Stimulated activated CD8-positive, alpha-beta memory T cell treated with anti-CD3 and anti-CD28 coated beads, Interleukin-7, amount 100 ng/mL, for 4 hours (primary cell): ENCODE measurements at regions not wholly inside any gene's neighbourhood (a gene's known extent, or its start where the extent isn't known, plus 50 kb on each side); places are given as distances from the start of the nearest gene placed in this dataset.
"Not testable (repeated sequence)": the region's sequence is repeated elsewhere in the genome, so short reads cannot be mapped to it uniquely, and the experiment has no call there.

ENCODE experiments used
- DNase-seq, 2 donors: peaks; one replicate each; pipeline ENCODE4 v3.0.0-alpha.2; 2020; ENCODE audit warnings: low read depth in 2 of 2

DNA sequence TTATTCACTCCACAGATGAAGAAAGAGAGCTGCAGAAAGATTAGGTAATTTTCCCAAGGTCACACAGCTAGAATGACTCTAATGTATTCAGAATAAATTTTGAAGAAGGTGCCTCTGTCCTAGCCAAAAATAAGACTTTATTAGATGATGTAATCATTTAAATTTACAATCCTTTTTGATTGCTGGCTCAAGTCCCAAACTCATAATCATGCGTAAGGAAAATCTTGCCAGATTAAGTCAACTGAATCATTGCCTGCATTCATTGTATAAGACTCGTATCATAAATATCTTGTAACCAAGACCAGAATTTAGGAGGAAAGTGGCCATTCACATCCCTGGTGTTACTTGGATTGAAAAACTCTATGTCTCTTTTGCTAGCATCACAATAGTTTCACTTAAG lies 53.1 kb upstream of the STK39 start:
- no peak for DNase-seq

DNA sequence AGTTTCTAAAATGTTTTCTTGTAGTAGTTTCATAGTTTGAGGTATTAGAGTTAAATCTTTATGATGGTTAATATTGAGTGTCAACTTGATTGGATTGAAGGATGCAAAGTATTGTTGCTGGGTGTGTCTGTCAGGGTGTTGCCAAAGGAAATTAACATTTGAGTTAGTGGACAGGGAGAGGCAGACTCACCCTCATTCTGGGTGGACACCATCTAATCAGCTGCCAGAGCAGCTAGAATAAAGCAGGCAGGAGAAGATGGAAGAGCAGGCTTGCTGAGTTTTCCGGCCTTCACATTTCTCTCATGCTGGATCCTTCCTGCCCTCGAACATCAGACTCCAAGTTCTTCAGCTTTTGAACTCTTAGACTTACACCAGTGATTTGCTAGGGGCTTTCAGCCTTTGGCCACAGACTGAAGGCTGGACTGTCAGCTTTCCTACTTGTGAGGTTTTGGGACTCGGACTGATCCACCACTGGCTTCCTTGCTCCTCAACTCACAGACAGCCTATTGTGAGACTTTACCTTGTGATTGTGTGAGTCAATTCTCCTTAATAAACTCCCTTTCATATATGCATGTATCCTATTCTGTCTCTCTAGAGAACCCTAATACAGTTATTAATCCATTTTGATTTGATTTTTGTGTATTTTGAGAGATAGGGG lies 56.8 kb upstream of the STK39 start:
- no peak for DNase-seq

DNA sequence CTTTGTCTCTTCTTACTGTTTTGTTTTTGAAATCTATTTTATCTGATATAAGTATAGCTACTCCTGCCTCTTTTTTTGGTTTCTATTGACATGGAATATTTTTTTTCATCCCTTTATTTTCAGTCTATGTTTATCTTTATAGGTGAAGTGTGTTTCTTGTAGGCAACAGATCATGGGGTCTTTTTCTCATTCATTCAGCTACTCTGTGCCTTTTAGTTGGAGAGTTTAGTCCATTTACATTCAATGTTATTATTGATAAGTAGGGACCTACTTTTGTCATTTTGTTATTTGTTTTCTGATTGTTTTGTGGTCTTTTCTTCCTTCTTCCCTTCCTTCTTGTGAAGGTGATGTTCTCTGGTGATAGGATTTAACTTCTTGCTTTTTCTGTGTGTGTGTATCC lies 60.0 kb upstream of the STK39 start:
- DNase-seq = no peak

DNA sequence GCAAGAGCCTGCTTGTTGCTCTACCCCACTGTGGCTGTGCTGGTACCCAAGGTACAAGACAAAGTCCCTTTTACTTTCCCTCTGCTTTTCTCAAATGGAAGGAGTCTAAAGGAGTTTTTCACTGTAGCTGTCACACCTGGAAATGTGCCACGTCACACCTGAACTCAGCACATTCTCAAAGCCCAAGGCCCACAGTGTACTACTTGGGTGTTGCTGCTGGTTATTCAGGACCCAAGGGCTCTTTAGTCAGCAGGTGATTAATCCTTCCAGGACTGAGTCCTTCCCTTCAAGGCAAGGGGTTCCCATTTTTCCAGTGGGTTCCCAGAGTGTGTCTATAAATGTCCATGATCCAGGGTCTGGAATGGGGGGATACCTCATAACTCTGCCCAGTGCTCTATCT lies 63.2 kb upstream of the STK39 start:
- DNase-seq = no peak

DNA sequence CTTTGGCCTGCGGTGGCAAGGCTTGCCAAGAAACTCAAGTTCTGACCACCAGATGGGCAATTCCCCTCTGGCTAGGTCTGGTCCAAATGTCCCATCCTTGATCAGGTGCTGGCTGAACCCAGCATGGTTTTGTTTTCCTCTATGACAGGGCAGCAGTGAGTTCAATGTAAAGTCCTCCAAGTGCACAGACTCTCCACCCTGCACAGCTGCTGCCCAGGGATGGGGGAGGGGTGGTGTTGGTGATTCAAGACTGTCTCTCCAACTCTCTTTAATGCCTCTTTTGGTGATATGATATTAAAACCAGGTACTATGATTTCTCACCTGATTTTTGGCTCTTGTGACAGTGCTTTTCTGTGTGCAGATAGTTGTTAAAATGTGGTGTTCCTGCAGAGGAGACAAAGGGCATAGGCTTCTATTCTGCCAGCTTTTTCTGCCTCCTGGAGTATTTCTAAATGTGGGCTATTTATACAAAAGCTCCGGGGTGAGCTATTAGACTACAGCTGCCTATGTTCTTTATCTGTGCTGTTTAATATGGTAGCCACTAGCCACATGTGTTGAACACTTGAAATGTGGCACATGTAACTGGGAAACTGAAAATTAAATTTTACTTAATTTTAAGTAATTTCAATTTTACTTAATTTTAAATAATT lies 64.0 kb upstream of the STK39 start:
- no peak for DNase-seq

DNA sequence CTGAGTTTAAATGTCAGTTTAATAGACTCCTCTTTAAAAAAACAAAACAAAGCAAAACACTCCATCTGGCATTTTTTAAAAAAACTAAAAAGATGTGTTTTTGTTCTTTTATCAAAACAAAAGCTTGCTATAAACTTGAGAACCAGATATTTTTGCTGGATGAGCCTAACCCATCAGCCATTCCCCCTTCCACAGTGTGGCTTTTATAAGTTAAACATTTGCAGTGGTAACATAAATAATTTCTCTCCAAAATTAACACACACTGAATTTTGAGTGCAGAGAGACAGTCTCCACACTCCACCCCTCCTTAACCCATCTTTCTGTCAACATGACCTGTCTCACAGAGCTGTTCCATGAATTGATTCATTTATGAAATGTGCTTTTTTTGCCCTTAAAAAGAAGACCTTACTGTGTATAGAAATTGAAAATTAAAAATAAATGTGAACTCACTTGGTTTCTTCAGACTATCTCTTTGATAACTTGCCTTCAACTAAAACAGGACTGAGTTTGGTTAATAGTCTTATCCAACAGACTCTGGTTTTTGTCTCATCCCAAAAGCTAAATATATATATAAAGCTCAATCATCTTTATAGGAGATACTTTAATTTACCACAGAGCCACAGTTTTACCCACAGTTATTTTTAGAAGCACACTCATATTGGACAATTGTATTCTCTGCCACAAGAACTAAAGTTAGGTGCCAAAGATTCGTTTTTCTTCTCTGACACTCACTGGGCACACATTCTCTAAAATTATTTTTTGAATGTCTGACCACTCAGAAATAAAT lies 64.8 kb upstream of the STK39 start:
- DNase-seq = no peak

DNA sequence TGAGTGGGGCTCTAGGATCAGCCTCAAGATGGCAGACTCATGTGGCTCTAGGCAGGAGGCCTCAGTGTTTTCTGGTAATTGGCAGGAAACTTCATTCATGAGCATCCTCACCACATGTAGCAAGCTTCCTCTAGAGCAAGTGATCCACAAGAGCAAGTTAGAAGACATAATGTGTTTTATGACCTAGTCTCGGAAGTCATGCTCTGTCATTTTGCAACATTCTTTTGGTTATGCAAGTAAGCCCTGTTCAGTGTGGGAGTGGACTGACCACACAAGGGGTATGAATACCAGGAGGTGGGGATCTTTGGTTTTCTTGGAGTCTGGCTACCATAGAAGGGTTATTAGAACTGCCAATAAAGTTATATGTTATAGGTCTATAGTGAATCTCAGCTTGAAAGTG lies 66.8 kb upstream of the STK39 start:
- no peak for DNase-seq

DNA sequence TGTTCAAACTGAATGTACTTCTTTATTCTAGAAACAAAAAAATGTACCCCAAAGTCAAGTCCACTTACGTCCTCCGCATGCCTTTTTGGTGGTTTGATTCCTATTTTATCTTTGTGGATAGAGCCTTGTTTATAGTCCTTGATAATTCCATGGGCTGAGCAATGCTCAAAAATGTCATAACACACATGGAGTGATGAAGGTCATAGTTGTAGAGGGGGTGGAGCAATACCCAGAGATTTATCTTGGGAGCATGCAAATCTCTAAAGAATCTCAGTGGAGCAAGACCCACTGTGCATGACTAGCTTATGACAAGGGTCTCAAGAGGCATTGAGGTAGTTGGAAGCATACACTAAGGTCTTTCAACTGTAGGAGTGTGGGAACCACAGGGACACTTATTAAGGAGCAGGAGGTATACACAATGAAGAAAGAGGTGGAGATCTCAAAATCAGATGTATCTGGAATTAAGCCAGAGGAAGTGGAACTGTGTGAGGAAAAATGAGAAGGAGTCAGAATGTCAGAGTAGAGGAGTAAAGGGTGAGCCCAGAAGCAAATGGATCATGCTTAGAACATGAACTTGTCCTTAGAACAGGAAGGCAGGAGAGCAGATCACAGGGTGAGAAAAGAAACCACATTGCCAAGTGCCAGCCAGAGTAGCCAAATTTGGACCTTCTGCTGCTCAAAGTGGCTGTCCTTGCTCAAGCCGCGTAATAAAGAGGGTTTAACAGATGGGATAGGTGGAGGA lies 68.1 kb upstream of the STK39 start:
- no peak for DNase-seq

DNA sequence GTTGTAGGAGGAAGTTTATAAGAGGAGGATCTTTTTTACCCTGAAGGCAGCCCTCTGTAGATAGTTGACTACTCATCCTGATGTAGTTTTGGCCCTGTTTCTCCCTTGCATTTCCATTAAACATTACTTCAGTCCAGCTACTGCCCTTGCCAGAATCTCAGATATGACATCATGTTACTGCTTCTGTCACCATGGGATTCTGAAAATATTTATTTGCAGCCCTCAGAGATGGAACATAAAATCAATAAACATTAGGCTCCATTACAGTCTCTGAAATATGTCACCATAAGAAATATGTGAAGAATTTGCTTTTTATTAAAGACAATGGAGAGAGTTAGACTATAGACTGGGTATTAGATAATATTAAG lies 68.7 kb upstream of the STK39 start:
- no peak for DNase-seq

DNA sequence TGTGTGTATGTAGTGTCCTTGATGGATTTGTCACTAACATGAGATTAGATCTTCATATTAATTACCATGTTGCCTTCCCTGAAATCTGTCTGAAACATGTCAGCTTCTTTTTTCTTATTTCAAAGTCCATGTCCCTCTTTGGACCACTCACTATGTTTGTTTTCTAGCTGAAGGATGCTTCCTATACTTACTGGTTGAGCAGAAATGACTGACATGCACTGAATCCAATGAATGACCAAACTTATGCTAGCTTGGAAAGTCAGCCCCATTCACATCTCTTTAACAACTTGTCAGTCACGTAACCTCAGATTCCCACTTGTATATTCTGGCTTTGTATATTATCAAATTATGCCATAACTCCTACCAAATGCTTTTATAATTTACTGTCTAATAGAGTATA lies 69.9 kb upstream of the STK39 start:
- no peak for DNase-seq

DNA sequence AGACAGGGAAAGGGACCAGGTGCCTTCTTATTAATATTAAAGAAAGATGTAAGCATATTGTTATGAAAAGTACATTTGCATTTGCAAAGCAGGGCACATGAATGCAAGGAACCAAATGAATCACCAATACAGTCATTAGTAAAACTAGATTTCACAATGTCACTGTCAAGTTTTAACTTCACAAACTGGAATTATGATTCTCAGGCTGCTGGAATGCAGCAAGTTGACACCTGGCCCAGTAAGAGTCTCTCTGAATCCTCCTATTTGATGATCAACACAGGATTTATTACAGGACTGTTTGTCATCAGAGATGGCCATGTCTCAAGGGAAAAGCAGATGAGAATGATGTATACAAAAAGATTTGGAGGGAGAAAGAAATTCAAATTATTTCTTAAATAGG lies 72.9 kb upstream of the STK39 start:
- DNase-seq = no peak

DNA sequence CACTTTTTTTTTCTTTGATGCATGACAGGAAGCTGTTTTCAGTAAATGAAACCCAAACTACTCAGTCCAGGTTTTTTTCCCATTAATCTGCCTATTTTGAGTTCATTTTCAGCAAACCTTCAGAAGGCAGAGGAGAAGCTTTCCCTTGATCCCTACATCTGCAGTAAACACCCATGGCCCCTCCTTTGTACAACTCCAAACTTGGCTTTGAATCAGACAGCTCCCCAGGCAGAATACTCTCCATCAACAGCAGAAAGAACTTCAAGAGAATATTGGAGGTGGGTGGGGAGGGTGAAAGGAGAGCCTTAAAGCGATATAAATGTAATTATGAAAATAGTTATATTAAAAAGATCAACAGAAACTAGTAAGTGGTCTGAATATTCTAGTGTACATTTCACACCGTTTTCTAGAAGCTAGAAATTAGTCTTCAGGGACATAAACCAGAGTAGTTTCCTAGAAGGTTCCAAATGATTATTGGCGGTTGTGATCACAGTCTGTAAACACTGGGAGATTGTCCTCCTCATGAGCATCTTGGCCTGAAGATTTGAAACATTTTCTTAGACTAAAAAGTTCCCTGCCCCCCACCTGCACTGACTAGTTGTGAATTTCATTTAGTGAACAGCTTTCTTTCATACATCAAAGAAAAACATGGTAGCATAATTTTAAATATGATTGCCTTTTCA lies 75.1 kb upstream of the STK39 start:
- DNase-seq = no peak

DNA sequence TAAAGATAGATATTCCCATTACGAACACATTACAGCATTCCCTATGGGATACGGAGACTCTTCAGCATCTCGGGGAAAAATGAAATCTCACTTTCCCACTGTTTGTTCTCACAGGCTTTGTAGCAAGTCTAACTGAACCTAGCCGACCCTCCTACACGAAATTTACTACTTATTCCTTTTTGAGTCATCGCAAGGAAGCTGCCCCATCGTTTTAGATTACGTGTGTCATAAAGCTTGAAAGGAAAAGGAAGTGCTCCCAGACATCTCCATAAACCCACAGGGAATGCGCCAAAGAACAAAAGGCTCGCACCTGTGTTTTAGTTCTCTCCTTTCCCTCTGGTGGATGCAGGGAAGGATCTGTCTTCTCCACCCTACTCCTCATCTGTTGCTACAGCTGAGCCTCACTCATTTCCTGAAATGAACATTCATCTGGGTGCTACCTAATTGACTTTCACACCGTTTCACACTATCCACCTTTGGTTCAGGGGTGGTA lies 76.2 kb upstream of the STK39 start:
- DNase-seq = no peak

DNA sequence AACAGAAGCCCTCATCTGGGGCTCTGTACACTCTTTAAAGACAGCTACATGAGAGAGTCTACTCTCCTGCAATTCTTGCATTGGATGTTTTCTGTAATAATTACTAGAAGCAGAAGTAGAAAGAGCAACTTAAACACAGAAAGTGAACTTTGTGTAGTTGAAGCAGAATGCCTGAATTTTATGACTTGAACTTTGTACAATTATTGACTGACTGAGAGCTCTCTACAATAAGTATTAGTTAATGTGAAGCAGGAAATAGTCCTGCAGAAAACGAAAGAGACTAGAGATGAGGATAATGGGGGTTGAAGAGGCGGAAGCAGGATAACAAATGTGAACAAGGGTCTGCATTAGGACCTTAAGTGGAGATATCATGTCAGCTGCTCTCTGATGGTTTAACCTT lies 79.2 kb upstream of the STK39 start:
- DNase-seq = no peak

DNA sequence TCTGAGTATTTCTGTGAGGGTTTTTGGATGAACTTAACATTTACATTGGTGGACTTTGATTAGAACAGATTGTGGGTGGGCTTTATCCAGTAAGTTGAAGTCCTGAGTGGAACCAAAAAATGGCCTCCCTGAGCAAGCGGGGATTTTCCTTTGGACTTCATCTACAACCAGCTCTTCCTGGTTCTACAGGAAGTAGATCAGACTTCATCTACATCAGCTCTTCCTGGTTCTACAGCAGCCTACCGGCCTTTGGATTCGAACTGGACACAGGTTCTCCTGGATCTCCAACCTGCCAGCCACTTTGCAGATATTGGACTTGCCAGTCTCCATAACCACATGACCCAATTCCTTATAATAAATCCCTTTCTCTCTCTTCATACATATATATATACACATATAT lies 79.9 kb upstream of the STK39 start:
- no peak for DNase-seq

DNA sequence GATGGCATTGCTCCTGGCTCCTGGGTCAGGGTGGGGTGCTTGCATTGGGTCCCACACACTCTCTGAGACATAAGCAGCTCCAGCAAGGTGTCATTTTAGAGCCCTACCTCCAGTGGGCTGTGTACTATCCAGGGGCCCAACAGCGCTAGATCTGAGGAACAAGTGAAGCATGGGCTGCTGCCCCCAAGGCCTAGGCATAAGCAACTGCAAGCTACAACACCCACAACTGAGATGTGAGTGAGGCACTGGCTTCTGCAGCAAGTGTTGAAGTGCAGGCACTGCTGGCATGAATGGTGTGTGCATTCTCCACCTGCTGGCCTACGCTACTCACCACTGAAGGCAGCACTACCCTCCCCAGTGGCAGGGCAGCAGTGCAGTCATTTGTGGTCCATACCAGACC lies 81.0 kb upstream of the STK39 start:
- DNase-seq = no peak

DNA sequence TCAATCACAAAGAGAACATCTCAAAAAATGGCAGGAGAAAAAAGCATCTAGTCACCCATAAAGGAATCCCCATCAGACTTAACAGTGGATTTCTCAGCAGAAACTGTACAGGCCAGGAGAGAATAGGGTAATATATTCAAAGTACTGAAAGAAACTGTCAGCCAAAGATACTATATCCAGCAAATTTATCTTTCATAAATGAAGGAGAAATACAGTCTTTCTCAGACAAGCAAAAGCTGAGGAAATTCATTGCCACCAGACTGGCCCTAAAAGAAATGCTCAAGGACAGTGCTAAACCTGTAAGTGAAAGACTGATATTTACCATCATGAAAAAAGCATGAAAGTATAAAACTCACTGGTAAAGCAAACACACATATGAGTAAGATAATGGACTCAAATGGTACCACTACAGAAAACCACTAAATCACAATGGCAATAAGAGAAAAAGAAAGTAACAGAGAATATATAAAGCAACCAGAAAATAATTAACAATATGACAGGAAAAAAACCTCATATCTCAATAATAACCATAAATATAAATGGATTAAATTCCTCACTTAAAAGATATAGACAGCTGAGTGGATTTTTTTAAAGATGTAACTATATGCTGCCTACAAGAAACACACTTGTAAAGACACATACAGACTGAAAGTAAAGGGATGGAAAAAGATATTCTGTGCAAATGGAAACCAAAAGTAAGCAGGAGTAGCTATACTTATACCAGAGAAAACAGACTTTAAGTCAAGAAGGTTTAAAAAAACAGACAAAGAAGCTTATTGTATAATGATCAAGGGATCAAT lies 83.4 kb upstream of the STK39 start:
- no peak for DNase-seq

DNA sequence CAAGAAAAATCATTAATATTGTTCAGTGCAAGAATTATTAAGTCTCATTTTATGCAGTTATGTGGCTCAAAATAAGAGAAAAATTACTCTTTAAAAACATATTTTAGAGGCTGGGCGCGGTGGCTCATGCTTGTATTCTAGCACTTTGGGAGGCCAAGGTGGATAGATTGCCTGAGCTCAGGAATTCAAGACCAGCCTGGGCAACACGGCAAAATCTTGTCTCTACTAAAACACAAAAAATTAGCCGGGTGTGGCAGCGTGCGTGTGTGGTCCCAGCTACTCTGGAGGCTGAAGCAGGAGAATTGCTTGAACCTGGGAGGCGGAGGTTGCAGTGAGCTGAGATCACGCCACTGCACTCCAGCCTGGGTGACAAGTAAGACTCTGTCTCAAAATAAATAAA lies 87.9 kb upstream of the STK39 start:
- not testable (repeated sequence) for DNase-seq

DNA sequence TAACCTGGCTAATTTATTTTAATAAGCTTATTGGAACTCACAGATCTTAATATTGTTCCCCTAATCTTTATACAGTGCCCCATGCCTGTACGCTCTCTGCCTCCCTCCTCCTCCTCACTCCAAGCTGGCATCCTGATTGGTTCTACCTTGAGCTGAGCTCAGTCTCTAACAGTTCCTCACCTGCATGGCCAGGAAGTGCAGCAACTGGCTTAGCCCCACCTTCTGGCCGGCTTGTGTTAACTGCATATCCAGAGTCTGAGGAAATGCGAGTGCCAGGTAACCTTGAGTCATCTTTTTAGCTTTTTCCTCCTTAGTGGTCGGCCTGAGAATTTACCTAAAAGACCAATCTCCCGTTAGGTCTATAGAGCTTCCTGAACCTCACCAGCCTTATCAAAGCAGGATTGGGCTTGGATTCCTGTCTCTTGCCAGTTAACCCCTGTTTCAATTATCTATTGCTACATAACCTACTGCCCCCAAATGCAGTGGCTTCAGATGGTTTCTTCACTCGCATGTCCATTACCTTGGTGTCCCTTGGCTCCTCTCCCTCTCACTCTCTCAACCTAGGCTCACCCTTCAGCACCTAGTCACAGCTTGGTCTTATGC lies 89.5 kb upstream of the STK39 start:
- peak; percentile 10 to 27 for DNase-seq

DNA sequence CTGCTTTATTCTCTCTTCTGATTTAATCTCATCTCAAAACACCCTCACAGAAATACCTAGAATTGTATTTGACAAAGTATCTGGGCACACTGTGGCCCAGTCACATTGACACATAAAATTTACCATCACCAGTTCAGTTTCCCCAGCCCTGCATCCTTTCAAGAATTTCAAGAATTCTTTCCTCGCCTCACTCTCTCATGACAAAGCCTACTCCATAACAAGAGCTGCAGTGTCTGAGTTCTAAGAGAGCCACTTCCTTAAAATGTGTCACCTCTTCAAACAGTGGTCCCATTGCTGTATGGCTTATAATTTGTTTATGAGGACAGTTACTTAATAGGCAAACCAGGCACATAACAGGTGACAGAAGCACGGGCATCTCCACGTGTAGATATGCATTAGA lies 90.9 kb upstream of the STK39 start:
- no peak for DNase-seq
